OCI-LY1 (cell line): ENCODE measurements at regions not wholly inside any gene's neighbourhood (a gene's known extent, or its start where the extent isn't known, plus 50 kb on each side); places are given as distances from the start of the nearest gene placed in this dataset.

Source experiments
- H2AFZ ChIP-seq: fragments of 200-600 bp; sonication (generic), shearing (Covaris generic); 2 replicates; pipeline ENCODE4 v1.6.0; 2014; ENCODE audit warnings: antibody characterized with exemption, mild to moderate bottlenecking, low read length
- H3F3A ChIP-seq: fragments of 200-600 bp; sonication (generic), shearing (Covaris generic); 2 replicates; pipeline ENCODE4 v1.6.0; 2014; ENCODE audit warnings: mild to moderate bottlenecking, antibody characterized with exemption, low read length, moderate library complexity; ENCODE audit not compliant: insufficient read depth
- H3K27ac ChIP-seq: fragments of 200-600 bp; sonication (generic); 2 replicates; pipeline ENCODE4 v1.5.1; 2014; ENCODE audit warnings: low read length, mixed run types, mild to moderate bottlenecking, low read depth; ENCODE audit not compliant: poor library complexity, severe bottlenecking
- H3K27me3 ChIP-seq: fragments of 200-600 bp; sonication (generic); 2 replicates; pipeline ENCODE4 v1.6.0; 2014; ENCODE audit warnings: antibody characterized with exemption, mild to moderate bottlenecking, low read length, moderate library complexity; ENCODE audit not compliant: insufficient read depth
- H3K36me3 ChIP-seq: fragments of 200-600 bp; sonication (generic); 2 replicates; pipeline ENCODE4 v1.6.1; 2014; ENCODE audit warnings: mild to moderate bottlenecking, antibody characterized with exemption, low read length, moderate library complexity, mixed read lengths; ENCODE audit not compliant: insufficient read depth
- H3K4me1 ChIP-seq: fragments of 200-600 bp; sonication (generic); 2 replicates; pipeline ENCODE4 v1.5.1; 2014; ENCODE audit warnings: mild to moderate bottlenecking, low read length, moderate library complexity; ENCODE audit not compliant: insufficient read depth, severe bottlenecking
- H3K4me2 ChIP-seq: fragments of 200-600 bp; sonication (generic), shearing (Covaris generic); 2 replicates; pipeline ENCODE4 v1.6.1; 2014; ENCODE audit warnings: low read length
- H3K4me3 ChIP-seq: fragments of 200-600 bp; sonication (generic); 2 replicates; pipeline ENCODE4 v1.5.1; 2014; ENCODE audit warnings: low read length, low read depth, mild to moderate bottlenecking, mixed read lengths; ENCODE audit not compliant: poor library complexity, severe bottlenecking
- H3K79me2 ChIP-seq: fragments of 200-600 bp; shearing (Covaris generic); 2 replicates; pipeline ENCODE4 v1.6.1; 2016; ENCODE audit warnings: mixed run types, low read length, mixed read lengths; ENCODE audit not compliant: insufficient read depth
- H3K9ac ChIP-seq: fragments of 200-600 bp; sonication (generic), shearing (Covaris generic); 2 replicates; pipeline ENCODE4 v1.6.1; 2014; ENCODE audit warnings: mild to moderate bottlenecking, low read length, mixed read lengths
- H3K9me2 ChIP-seq: fragments of 200-600 bp; sonication (generic), shearing (Covaris generic); 2 replicates; pipeline ENCODE4 v1.6.1; 2014; ENCODE audit warnings: low read depth, mild to moderate bottlenecking, low read length, mixed read lengths
- H3K9me3 ChIP-seq: fragments of 200-600 bp; shearing (Covaris generic); 2 replicates; pipeline ENCODE4 v1.6.1; 2014; ENCODE audit warnings: low read length, mixed read lengths
- H4K20me1 ChIP-seq: fragments of 200-600 bp; sonication (generic), shearing (Covaris generic); 2 replicates; pipeline ENCODE4 v1.6.0; 2016; ENCODE audit warnings: mild to moderate bottlenecking, low read length; ENCODE audit not compliant: insufficient read depth
- CTCF ChIP-seq: fragments of 200-600 bp; sonication (generic), shearing (Covaris generic); IDR thresholded peaks from 2 replicates; pipeline ENCODE4 v1.5.1; 2017; ENCODE audit warnings: mild to moderate bottlenecking, antibody characterized with exemption, low read length, moderate library complexity, mixed read lengths
- EZH2 ChIP-seq: fragments of 200-600 bp; sonication (generic), shearing (Covaris generic); IDR thresholded peaks from 2 replicates; pipeline ENCODE4 v1.8.0; 2017; ENCODE audit warnings: borderline replicate concordance, mixed run types, mild to moderate bottlenecking, antibody characterized with exemption, low read length, moderate library complexity, mixed read lengths

GRCh38 chr22:49188591-49188990, 639.1 kb downstream of the BRD1 start:
- Histone ChIP-seq H3K9me2 (no peaks in the 10 kb centered on the region), H3K4me3 (no peak overlapping the region), H3K27ac (no peak overlapping the region), H3K79me2 (no peaks in the 10 kb centered on the region), H3K9ac (no peak overlapping the region), H3K27me3 (no peaks in the 10 kb centered on the region; the same call in 1 of the 2 replicates), H2AFZ (no peak overlapping the region), H3K4me2 (no peak overlapping the region), H3K36me3 (no peaks in the 10 kb centered on the region), H3K9me3 (no peaks in the 10 kb centered on the region), H3F3A (no peaks in the 10 kb centered on the region), H3K4me1 (no peaks in the 10 kb centered on the region), H4K20me1 (no peaks in the 10 kb centered on the region)
- no peak for TF ChIP-seq EZH2
- TF ChIP-seq CTCF = no peak

GRCh38 chr22:49188091-49188490, 639.6 kb downstream of the BRD1 start:
- Histone ChIP-seq H3K27me3 (no peaks in the 10 kb centered on the region; the same call in 1 of the 2 replicates), H4K20me1 (no peaks in the 10 kb centered on the region), H3F3A (no peaks in the 10 kb centered on the region), H3K36me3 (no peaks in the 10 kb centered on the region), H3K9ac (no peak overlapping the region), H3K9me2 (no peaks in the 10 kb centered on the region), H3K9me3 (no peaks in the 10 kb centered on the region), H3K27ac (no peak overlapping the region), H3K4me2 (no peak overlapping the region), H3K4me3 (no peak overlapping the region), H3K79me2 (no peaks in the 10 kb centered on the region), H3K4me1 (no peaks in the 10 kb centered on the region), H2AFZ (no peak overlapping the region)
- TF ChIP-seq EZH2 (no peak), CTCF (no peak)

GRCh38 chr22:49186762-49187161, 640.9 kb downstream of the BRD1 start:
- H3K4me1 ChIP-seq = no peaks in the 10 kb centered on the region
- H3K9me3 ChIP-seq = no peaks in the 10 kb centered on the region
- H3K79me2 ChIP-seq = no peaks in the 10 kb centered on the region
- H3K9me2 ChIP-seq = no peaks in the 10 kb centered on the region
- H4K20me1 ChIP-seq = no peaks in the 10 kb centered on the region
- H3K27ac ChIP-seq = no peak overlapping the region
- H2AFZ ChIP-seq = no peak overlapping the region
- no peak overlapping the region for H3K9ac ChIP-seq
- TF ChIP-seq EZH2 = no peak
- no peak for TF ChIP-seq CTCF
- H3K4me2 ChIP-seq = no peak overlapping the region
- no peaks in the 10 kb centered on the region; the same call in 1 of the 2 replicates for H3K27me3 ChIP-seq
- H3K4me3 ChIP-seq = no peak overlapping the region
- H3K36me3 ChIP-seq = no peaks in the 10 kb centered on the region
- H3F3A ChIP-seq = no peaks in the 10 kb centered on the region
